ENCODE measurements at regions not wholly inside any gene's neighbourhood (a gene's known extent, or its start where the extent isn't known, plus 50 kb on each side); places are given as distances from the start of the nearest gene placed in this dataset.
"Not testable (repeated sequence)": the region's sequence is repeated elsewhere in the genome, so short reads cannot be mapped to it uniquely, and the experiment has no call there.

DNA sequence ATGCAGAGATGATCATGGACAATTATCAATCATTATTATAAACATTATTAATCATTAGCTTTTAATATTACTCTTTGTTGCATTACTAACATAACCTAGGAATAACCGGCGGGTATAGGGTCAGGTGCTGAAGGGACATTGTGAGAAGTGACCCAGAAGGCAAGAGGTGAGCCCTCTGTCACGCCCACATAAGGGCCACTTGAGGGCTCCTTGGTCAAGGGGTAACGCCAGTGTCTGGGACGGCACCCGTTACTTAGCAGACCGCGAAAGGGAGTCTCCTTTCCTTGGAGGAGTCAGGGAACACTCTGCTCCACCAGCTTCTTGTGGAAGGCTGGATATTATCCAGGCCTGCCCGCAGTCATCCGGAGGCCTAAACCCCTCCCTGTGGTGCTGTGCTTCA lies 145.0 kb downstream of the ARL4C start:
- not testable (repeated sequence) for TF ChIP-seq POLR2A (IDR thresholded peaks at IDR 0.05)
- TF ChIP-seq, protein P1, sequence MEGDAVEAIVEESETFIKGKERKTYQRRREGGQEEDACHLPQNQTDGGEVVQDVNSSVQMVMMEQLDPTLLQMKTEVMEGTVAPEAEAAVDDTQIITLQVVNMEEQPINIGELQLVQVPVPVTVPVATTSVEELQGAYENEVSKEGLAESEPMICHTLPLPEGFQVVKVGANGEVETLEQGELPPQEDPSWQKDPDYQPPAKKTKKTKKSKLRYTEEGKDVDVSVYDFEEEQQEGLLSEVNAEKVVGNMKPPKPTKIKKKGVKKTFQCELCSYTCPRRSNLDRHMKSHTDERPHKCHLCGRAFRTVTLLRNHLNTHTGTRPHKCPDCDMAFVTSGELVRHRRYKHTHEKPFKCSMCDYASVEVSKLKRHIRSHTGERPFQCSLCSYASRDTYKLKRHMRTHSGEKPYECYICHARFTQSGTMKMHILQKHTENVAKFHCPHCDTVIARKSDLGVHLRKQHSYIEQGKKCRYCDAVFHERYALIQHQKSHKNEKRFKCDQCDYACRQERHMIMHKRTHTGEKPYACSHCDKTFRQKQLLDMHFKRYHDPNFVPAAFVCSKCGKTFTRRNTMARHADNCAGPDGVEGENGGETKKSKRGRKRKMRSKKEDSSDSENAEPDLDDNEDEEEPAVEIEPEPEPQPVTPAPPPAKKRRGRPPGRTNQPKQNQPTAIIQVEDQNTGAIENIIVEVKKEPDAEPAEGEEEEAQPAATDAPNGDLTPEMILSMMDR (IDR thresholded peaks at IDR 0.05): not testable (repeated sequence)

Measured in thyroid gland (tissue), 4 donors.